ENCODE measurements at regions not wholly inside any gene's neighbourhood (a gene's known extent, or its start where the extent isn't known, plus 50 kb on each side); places are given as distances from the start of the nearest gene placed in this dataset.

DNA sequence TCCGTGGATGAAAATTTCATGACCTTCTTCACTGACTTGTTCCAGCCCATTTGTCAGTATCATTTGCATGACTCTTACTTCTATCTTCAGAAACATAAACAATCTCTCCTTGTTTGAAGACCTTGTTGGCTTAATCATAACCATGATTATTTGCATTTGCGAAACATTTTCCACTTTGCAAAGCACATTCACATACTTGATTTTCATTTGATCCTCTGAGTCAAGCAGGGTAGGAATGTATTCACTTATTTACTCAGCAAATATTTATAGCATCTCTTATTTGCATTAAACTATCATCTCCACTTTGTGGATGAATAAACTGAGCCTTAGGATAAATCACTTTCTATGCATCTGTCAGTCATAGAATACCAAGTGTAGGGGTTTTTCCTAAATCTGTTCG, 343.0 kb upstream of the SGCD start:
- DNase-seq (ENCODE audit: low spot score) = peak; percentile 35

DNA sequence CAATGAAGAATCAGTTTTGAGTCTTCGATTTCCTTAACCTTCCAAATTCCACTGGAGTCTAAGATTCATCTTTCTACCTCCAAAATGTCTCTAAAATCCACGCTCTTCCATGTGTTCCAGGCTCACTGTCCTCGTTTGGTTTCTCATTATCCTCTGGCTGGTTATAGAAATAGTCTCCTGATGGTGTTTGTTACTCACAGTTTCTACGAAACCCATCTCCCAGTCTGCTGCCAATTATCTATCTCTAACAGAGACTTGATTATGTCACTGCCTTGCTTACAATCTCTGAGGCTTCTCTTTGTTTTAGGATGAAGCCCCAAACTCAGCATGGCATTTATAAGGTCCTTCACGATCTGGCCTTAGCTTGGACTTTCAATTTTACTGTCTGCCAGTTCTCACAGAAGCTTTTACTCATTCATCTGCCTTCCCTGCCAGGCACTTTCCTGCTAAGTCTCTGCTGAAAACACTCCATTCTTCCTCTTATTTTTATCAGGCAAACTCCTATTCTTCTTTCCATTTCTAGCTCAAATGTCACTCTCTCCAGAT, 339.6 kb upstream of the SGCD start:
- no peak for DNase-seq (ENCODE audit: low spot score)

DNA sequence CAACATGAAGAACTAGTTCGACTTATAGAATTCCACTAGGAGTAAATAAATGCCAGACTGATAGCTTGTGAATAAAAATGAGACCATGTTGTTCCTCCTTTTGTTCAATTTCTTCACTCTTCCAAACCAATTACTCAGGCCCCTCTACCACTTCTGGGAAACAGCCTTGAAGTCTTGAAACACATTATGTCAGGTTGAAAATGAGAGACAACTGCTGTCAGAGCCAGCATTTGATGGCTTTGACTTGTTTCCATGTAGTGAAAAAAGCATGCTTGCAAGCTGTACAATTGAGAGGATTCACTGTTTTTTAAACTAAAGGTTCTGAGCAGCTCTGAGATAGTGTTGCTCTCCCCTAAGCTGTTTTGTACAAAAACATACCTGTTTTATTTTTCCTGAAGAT, 337.1 kb upstream of the SGCD start:
- no peak for DNase-seq (ENCODE audit: low spot score)

DNA sequence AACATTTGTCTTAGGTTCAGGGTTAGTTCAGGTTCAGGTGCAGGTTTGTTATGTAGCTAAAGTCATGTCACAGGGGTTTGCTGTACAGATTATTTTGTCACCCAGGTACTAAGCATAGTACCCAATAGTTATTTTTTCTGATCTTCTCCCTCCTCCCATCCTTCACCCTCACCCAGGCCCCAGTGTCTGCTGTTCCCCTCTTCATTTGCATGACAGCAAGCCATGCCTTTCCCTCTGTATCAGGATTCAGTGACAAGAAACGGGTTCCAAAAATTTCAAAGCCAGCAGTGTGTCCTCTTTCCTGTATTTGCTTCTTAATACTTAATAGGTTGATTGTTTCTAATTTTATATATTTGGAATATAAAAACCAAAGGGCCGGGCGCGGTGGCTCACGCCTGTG, 330.8 kb upstream of the SGCD start:
- DNase-seq (ENCODE audit: low spot score) = no peak

DNA sequence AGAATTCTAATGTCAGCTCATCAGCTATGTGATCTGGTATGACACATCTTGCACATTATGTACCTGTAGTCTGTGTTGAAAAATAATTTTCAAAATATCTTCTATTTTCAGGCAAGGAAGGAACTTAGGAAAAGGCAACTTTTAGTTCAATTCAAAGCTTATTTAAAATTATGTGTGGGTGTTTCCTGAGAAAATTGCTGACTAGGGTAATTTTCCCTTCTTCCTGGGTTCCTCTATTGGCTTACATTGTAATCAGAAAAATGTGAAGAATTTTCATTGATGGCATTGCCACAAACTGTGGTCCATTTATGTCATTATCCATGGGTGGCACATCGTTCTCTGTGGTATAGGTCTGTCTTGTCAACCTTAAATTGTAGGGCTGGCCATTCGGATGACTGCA, 328.7 kb upstream of the SGCD start:
- no peak for DNase-seq (ENCODE audit: low spot score)

DNA sequence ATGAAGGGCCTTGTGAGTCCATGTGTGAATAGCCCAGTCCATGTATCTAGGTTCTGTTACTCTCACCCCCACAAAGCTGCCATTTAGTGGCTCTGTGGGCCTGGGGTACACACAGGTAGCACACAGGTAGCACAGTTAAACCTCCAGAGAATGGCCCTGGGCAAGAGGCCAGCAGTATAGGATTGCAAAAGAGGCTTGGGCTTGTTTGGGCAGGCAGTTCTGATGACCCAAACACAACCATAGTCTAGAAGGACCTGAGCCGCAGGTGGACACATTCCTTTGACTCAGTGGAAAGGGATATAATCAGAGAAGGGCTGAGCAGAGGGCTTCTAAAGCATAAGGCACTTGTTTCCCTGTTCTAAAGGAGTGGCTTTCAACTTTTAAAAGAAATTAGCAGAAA, 326.8 kb upstream of the SGCD start:
- no peak for DNase-seq (ENCODE audit: low spot score)

DNA sequence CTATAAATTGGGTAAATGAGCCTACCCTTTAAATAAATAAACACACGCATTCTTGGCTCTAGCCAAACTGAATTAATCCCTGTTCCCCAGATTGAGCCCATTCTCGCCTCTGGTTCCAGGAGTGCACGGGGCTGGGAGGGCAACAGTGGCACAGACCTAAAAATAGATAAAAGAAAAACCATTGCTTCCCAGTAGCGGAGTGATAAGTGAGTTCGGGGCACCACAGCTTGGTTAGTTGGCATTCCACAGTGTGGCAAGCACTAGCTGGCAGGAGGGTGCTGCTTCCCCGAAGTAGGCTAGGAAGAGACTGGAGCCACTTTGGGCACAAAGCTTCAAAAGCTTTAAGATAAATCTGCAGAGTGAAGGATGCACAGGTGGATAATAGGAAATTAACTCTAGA, 322.2 kb upstream of the SGCD start:
- no peak for DNase-seq (ENCODE audit: low spot score)

DNA sequence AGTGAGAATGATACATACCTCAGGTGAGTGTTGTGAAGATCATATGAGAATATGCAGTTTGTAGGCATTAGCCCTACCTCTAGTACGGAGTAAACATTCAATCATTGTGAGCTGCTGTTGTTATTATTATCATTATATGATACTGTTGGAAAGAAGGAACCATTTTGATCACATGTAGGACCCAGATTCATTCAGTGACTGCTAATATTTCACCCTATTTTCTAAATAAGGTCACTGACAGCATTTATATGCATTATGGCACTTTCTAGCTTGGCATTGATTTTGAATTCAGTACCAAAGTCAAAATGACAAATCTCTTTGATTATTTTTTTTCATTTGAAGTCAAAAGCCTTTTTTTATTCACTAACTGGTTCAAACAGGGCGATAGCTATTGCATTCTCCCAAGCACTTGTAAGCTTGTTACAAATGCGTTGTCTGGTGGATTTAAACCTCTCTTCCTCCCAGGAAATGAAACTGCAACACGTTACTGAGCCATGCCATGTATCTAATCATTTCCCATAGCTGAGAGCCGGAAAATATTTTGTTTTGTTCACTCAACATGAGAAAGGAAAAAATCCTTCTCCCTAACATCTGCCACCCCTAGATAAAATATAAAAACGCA, 320.8 kb upstream of the SGCD start:
- no peak for DNase-seq (ENCODE audit: low spot score)

DNA sequence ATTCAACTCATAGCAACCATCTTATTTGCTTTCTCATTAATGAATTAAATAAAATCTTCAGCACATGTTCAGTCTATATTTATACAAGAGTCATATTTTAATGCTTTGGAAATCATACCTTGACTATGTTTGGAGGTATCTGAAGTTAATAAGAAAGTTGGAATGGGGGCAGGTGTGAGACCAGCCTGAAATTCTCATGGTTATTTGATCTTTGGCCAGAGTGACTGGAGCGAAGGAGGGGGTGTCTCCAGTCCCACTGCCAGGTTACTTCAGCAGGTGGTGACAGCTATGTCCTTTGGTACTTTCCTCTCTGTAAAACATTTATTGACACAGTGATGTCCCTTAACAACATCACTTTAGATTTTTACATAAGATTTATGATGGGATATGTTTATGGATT, 318.1 kb upstream of the SGCD start:
- DNase-seq (ENCODE audit: low spot score) = no peak

DNA sequence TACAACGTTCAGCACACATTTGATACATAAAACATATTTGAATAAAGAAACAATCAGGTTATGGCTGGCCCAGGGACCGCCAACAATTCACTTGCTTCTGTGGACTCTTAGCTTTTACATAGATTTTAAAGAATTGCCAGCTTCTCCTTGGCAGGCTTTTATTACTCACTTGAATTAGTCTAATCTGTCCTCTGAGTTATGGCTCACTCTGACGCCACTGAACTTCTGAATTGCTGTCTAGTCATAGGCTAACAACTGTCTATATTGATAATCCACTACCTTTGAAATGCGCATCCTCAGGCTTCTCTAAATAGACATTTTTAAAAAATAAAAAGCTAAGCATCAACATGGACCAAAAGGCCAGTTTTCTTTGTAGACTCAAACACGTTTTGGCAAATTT, 317.4 kb upstream of the SGCD start:
- DNase-seq (ENCODE audit: low spot score) = no peak

DNA sequence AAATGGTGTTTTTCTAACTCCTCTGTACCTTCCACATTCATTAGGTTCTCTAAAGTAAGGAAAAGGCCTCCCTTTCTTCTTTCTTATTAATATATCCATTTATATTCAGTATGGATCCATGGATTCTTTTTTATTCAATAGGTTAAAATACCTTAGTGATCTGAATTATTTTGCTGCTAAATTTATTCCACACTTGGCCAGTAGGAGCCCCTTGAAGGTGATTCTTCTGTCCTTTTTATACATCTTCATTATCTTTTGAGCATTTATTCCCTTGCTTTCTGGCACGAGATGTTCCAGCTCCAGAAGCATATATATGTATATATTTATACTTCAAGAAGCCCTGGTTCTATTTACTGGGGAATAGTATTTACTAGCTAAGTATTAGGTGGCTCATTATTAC, 311.8 kb upstream of the SGCD start:
- DNase-seq (ENCODE audit: low spot score) = no peak

DNA sequence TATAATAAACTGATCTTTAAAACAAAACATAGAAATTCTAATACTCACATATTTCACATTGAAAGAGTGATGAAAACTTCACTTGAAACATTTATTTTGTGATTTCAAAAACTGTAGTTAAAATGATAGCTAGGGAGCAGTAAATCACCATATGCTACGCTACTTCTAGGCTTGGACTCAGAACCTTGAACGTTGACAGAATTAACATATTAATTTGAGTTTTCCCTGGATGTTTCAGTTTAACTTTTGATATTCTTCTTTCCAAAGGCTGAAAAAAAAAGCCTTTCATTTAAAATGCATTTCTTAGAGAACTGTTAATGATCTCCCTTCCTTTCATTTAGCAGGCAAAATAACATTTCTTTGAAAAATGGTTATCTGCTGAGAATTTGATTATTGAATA, 307.8 kb upstream of the SGCD start:
- DNase-seq (ENCODE audit: low spot score) = no peak

DNA sequence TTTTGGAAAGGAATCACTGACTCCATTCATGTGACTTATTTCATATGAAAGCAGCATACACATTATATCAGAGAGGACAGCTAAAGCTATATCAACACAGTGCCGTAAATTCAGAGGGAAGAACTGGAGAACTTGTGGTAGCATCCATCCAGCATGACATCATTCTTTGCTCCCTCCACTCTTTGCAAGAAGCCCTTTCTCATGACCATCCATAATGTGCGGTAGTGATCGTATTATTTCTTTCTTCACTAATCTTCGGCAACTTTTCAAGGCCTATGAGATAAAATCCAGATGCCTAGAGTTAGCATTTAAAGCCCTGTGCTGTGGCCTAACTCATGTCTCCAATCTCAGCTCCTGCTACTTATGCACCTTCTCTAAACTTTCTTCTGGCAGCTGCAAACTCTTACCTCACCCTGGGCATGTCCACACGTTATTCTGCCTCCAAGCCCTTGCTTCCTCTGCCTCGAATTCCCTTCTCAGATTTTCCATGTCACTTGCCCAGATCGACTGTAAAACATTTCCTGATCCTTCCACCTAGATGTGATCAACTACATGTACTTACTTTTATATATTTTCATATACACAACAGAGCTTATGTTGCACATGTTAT, 307.3 kb upstream of the SGCD start:
- DNase-seq (ENCODE audit: low spot score) = no peak

DNA sequence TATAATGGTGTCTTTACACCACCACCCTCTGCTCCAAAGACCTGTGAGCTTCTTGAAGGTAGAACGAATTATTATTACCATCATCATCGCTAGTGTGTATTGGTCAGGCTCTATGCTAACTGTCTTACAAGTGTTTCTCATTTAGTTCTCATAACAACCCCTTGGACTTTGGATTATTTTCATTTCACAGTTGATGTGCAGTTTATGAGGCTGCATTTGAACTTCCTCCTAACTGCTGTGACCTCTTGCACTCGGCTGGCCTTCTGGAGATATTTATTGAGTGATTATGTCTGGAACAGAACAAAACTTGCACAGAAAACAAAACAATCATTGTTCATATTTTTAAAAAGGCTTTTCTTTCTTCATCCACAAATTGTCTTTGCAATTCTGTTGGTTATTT, 306.3 kb upstream of the SGCD start:
- DNase-seq (ENCODE audit: low spot score) = no peak

DNA sequence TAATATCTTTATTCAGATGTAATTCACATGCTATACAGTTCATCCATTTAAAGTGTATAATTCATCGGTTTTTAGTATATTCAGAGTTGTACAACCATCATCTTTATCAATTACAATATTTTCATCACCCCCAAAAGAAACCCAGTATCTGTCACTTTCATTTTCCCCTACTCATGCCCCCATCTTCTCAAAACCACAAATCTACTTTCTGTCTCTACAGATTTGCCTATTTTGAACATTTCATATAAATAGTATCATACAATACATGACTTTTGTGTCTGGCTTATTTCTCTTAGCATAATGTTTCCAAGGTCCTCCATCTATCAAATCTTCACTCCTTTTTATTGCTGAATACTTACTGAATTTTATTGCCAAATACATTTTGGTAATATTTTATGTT, 305.1 kb upstream of the SGCD start:
- DNase-seq (ENCODE audit: low spot score) = no peak

DNA sequence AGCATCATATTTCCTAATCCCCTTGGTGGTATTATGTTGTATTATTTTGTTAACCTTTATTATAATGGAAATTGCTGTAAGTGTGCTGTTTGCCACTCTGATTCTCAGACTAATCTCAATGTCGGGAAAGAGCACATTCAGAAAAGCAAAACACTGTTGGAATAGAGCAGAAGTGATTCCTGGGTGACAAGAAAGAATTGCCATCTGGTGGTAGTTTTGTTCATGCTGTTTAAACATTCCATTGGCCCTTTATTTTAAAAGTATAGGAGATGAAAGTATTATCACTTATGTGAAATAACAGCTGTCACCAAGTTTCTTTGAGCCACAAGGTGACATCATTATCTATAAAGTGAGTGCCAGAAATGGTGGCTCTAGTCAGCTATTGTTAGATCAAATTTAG, 301.3 kb upstream of the SGCD start:
- DNase-seq (ENCODE audit: low spot score) = no peak

DNA sequence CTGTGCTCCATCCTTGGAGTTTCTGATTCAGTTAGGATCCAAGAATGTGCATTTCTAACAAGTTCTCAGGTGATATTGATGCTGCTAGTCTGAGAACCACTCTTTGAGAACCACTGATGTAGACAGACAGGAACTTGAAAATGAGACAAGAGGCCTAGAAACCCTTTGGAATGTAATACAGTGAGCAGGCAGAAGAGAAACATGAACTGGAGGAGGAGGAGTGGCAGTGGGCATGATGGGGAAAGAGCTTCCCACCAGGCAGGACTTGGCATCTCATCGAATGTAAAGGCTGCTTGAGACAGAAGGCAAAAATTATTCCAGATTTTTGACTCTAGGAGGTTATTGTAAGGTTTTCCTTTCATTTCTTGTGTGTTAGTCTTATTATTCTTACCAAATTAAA, 295.8 kb upstream of the SGCD start:
- no peak for DNase-seq (ENCODE audit: low spot score)

DNA sequence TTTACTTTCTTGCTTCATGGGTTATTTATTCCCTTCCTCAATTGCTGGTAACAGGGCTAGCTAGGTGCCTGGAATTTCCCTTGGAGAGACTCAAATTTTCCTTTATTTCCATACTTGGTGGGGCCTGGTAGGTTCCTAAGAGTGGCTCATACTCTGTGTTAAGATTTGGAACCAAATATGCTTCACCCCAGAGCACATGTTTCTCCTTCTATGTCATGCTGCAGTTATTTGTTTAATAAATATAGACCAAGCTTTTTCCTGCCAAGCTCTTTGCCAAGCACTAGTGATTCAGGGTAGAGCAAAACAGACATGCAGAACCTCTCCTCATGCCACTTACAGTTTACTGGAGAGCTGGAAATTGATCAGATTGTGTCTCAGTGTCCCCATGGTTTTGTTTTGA, 290.3 kb upstream of the SGCD start:
- peak; percentile 63 for DNase-seq (ENCODE audit: low spot score)

DNA sequence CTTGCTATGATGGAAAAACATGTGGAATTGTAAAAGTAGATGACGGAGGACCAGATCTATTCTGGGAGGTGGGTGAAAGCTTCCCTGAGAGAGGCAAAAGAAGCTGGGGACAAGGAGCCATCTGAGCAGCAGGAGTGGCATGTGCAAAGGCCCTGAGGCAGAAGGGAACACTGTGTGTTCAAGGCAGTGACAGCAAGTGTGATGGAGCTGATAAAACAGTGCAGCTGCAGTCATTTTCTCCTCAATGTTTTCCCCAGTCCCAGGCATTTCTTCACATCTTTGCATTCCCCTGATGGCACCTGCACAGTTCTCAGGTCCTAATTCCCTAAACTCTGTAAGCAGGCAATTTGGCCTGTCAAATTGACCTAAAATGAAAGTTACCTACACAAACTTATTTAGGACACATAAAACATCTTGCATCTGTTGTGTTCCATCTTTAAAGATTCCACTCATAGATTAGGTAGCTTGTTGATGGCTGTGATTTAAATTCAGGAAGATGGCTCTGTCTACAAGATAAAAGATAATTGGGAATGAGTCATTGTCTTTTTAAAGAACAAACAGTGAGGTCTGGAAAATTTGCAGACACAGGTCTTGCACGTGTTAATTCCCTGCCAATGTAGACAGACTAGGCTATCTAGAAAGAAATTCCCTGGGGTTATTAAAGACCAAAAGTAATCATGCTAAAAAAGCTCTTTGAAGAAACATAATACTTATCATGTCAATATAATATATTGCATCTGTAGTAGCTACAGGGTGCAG, 289.6 kb upstream of the SGCD start:
- DNase-seq (ENCODE audit: low spot score) = no peak

DNA sequence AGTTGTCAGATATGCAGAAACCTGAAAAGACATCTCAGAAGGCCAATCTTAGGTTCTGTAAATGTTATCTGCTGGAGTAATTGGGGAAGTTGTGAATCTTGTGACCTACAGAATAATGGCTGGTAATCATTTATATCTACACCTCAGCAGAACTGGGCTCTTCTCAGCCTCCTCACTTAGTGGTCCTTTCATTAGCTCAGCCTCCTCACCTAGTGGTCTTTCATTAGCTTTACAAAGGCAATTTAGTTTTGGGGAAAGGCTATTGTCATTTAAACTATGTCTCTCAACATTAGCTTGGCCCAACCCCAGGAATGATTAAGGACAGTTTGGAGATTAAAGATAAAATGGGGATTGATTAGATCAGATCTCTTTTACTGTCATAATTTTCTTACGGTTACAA, 284.2 kb upstream of the SGCD start:
- DNase-seq (ENCODE audit: low spot score) = no peak

DNA sequence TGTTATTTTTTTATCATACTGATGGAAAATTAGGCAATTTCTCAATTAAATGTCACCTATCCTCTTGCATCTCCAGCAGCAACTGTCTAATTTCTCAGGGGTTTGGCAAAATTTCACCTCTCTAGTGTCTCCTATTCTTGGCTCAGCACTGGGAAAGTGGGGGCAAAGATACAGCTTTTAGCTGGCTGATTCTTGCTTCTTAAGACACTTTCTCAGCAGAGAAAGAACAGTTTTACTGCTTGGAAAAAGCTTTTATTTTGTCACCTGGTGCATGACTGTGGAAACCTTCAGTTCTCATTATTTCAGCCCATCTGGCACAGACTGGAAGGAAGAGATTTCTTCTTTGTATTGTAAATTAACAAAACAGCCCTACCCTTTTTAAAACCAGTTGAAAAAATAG, 283.6 kb upstream of the SGCD start:
- DNase-seq (ENCODE audit: low spot score) = no peak

DNA sequence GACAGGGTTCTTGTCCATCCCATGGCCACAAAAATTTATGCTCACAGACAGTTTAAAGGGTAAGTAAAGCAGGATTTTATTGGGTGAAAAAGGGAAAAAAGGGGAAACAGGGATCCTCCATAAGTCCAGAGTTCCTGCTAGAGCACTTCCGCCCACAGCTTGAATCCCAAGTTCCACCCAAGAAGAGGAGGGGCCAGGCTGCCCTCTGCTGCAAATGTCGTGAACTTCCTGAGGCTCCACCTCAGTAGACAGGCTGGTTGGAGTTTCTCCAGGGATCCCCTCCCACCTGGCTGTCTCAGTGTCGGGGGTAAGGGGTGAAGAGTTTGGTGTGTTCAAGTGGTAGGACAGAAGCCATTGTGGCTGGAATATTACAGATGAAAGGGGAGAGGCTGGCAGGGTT, 275.0 kb upstream of the SGCD start:
- DNase-seq (ENCODE audit: low spot score) = no peak

DNA sequence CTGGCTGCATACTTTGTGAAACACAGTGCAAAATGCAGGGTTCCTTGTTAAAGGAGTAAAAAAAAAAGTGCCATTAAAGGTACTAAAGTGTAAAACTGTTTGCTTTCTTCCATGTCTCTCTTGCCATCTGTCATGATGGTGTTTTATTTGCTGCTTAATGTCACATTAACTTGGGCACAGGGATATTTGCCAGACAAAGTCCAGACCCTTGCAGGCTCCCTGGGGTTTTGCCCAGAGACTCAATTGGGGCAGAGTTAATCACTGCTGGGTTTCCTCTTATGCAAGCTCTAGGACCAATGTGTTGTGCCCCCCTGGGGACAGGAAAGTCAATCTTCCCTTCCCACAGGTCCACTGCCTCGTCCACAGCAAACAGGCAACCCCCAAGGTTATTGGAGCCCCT, 274.3 kb upstream of the SGCD start:
- no peak for DNase-seq (ENCODE audit: low spot score)

DNA sequence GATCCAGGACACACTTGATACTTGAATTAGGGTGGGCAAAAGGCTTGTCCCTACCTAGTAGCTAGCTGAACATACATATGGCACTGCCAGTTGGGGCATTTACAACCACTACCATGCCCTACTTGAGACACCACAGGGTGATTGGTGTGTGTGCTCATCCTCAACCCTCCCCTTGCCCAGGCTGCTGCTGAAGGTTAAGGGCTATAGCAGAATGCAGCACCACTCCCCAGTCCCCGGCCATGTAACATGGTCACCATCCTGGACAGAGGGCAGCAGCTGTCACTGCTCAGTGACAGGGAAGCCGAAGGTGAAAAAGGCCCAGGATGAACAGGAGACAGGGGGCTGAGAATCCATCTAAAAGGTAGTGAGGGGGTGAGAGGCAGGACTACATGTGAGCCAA, 273.9 kb upstream of the SGCD start:
- no peak for DNase-seq (ENCODE audit: low spot score)

Measured in AG08395 (cell line).